Caco-2 (cell line): ENCODE measurements at regions not wholly inside any gene's neighbourhood (a gene's known extent, or its start where the extent isn't known, plus 50 kb on each side); places are given as distances from the start of the nearest gene placed in this dataset.

ENCODE experiments used
- BruUV-seq: library from RNA; stranded (reverse); fragments of 400-500 nt; replicated peaks from 2 replicates; lab custom pipeline; 2021; lab: Mats Ljungman, UMichigan
- CTCF ChIA-PET: fragments of 300-600 bp; sonication (Branson Sonifier 250); formaldehyde crosslinking; loops from one replicate; lab custom pipeline; 2022; ENCODE audit warnings: antibody characterized with exemption; lab: Charles Lee
- POLR2A ChIA-PET: fragments of 300-600 bp; sonication (Branson Sonifier 250); formaldehyde crosslinking; loops from one replicate; lab custom pipeline; 2022; ENCODE audit warnings: antibody characterized with exemption; lab: Charles Lee
- DNase-seq, 2 experiments: peaks; one replicate each; pipeline versions ENCODE4 v3.0.0 to v3.0.0-alpha.2; 2020 to 2022
- H3K27me3 ChIP-seq: replicated peaks from 2 replicates; pipeline ENCODE4 v1.6.0; 2011; ENCODE audit warnings: low read length; ENCODE audit not compliant: control insufficient read depth, insufficient read depth
- H3K36me3 ChIP-seq: 2 replicates; pipeline ENCODE4 v1.5.1; 2011; ENCODE audit warnings: low read length; ENCODE audit not compliant: control insufficient read depth, insufficient read depth
- H3K4me1 ChIP-seq: fragments of 250-450 bp; sonication (Bioruptor Pico); 2 replicates; pipeline ENCODE4 v1.5.1; 2020; ENCODE audit warnings: mild to moderate bottlenecking
- H3K4me3 ChIP-seq: 2 replicates; pipeline ENCODE4 v1.5.1; 2011; ENCODE audit warnings: low read depth, mild to moderate bottlenecking, control low read depth, low read length
- H3K9me3 ChIP-seq: fragments of 250-450 bp; sonication (Bioruptor Pico); 2 replicates; pipeline ENCODE4 v1.5.1; 2020; ENCODE audit warnings: mild to moderate bottlenecking, moderate library complexity
- H3K27ac Mint-ChIP-seq: one replicate; pipeline ENCODE4 v1.8.0; 2022; ENCODE audit warnings: mixed read lengths; ENCODE audit not compliant: unreplicated experiment
- H3K27me3 Mint-ChIP-seq: one replicate; pipeline ENCODE4 v1.8.0; 2022; ENCODE audit warnings: mixed read lengths; ENCODE audit not compliant: insufficient read depth, unreplicated experiment
- H3K36me3 Mint-ChIP-seq: one replicate; pipeline ENCODE4 v1.8.0; 2022; ENCODE audit warnings: mild to moderate bottlenecking, mixed read lengths; ENCODE audit not compliant: insufficient read depth, unreplicated experiment
- H3K4me1 Mint-ChIP-seq: one replicate; pipeline ENCODE4 v1.8.0; 2022; ENCODE audit warnings: low read depth, mixed read lengths; ENCODE audit not compliant: unreplicated experiment
- H3K4me3 Mint-ChIP-seq: one replicate; pipeline ENCODE4 v1.8.0; 2022; ENCODE audit warnings: mild to moderate bottlenecking, moderate library complexity, mixed read lengths; ENCODE audit not compliant: unreplicated experiment
- H3K9me3 Mint-ChIP-seq: one replicate; pipeline ENCODE4 v1.8.0; 2022; ENCODE audit warnings: mixed read lengths; ENCODE audit not compliant: unreplicated experiment
- CTCF ChIP-seq, 2 experiments: fragments of 200-600 bp in 1 of 2; IDR thresholded peaks; 1 replicate in 1 of 2; 2 replicates in 1 of 2; pipeline versions ENCODE4 v1.5.1 to v1.8.0; 2011 to 2022; ENCODE audit warnings: antibody characterized with exemption in 1 of 2, control low read depth in 1 of 2, inconsistent platforms in 1 of 2, low read depth in 1 of 2, low read length in 1 of 2, mild to moderate bottlenecking in 1 of 2, moderate library complexity in 1 of 2; ENCODE audit not compliant: insufficient read depth in 1 of 2, severe bottlenecking in 1 of 2, unreplicated experiment in 1 of 2
- intact Hi-C: fragments of 100-400 bp; cut with micrococcal nuclease; formaldehyde crosslinking; loops from one replicate; pipeline ENCODE4 v1.10.0; 2022; ENCODE audit not compliant: unreplicated experiment

- Mint-ChIP-seq H3K9me3 (no peaks in the 10 kb centered on the region), H3K4me1 (no peaks in the 10 kb centered on the region), H3K27ac (no peak overlapping the region), H3K27me3 (peaks cover 5% of the 10 kb centered on the region), H3K4me3 (no peak overlapping the region), H3K36me3 (no peaks in the 10 kb centered on the region)
- CTCF ChIA-PET: no interaction called here
- Histone ChIP-seq H3K9me3 (no peaks in the 10 kb centered on the region), H3K4me3 (no peak overlapping the region), H3K36me3 (no peaks in the 10 kb centered on the region), H3K4me1 (no peaks in the 10 kb centered on the region), H3K27me3 (no peaks in the 10 kb centered on the region)
- no peak for DNase-seq
- POLR2A ChIA-PET: no interaction called here
- no peak for TF ChIP-seq CTCF (IDR thresholded peaks at IDR 0.05; ENCODE audit: insufficient read depth in 1 of 2, low read depth in 1 of 2, low read length in 1 of 2, severe bottlenecking in 1 of 2, unreplicated experiment in 1 of 2)
- no TSS peak for BruUV-seq
- intact Hi-C loops: no loop called here
Observed at GRCh38 chr9:91047993-91048607, 246.5 kb downstream of the SYK start.

- Mint-ChIP-seq H3K4me1 (no peaks in the 10 kb centered on the region), H3K27me3 (peaks cover 5% of the 10 kb centered on the region), H3K27ac (no peak overlapping the region), H3K4me3 (no peak overlapping the region), H3K9me3 (no peaks in the 10 kb centered on the region), H3K36me3 (no peaks in the 10 kb centered on the region)
- ChIA-PET POLR2A (no interaction called here), CTCF (no interaction called here)
- intact Hi-C loops: no loop called here
- no peaks in the 10 kb centered on the region for H3K36me3 ChIP-seq
- H3K4me3 ChIP-seq: no peak overlapping the region
- TF ChIP-seq CTCF (IDR thresholded peaks at IDR 0.05; ENCODE audit: insufficient read depth in 1 of 2, low read depth in 1 of 2, low read length in 1 of 2, severe bottlenecking in 1 of 2, unreplicated experiment in 1 of 2): no peak
- DNase-seq: no peak
- H3K9me3 ChIP-seq: no peaks in the 10 kb centered on the region
- no peaks in the 10 kb centered on the region for H3K4me1 ChIP-seq
- no TSS peak for BruUV-seq
- no peaks in the 10 kb centered on the region for H3K27me3 ChIP-seq
Observed at GRCh38 chr9:91048749-91049148, 247.1 kb downstream of the SYK start.

GRCh38 chr9:91053824-91054223, 252.2 kb downstream of the SYK start:
- Histone ChIP-seq H3K36me3 (no peaks in the 10 kb centered on the region), H3K9me3 (no peaks in the 10 kb centered on the region), H3K4me3 (no peak overlapping the region), H3K4me1 (no peaks in the 10 kb centered on the region), H3K27me3 (no peaks in the 10 kb centered on the region)
- TF ChIP-seq CTCF (IDR thresholded peaks at IDR 0.05; ENCODE audit: insufficient read depth in 1 of 2, low read depth in 1 of 2, low read length in 1 of 2, severe bottlenecking in 1 of 2, unreplicated experiment in 1 of 2): no peak
- POLR2A ChIA-PET: no interaction called here
- Mint-ChIP-seq H3K9me3 (no peaks in the 10 kb centered on the region), H3K4me3 (no peak overlapping the region), H3K36me3 (no peaks in the 10 kb centered on the region), H3K4me1 (no peaks in the 10 kb centered on the region), H3K27ac (no peak overlapping the region), H3K27me3 (peaks cover 5% of the 10 kb centered on the region)
- DNase-seq: no peak
- intact Hi-C loops: loop anchor here (1.0 kb wide), 1 partner anchor 21 kb away; no protein-coding TSS in a partner anchor
- CTCF ChIA-PET: no interaction called here
- no TSS peak for BruUV-seq
